HepG2 (cell line): ENCODE measurements at regions not wholly inside any gene's neighbourhood (a gene's known extent, or its start where the extent isn't known, plus 50 kb on each side); places are given as distances from the start of the nearest gene placed in this dataset.

Source experiments
- ATAC-seq: fragments of 200-7000 bp; cut with Tn5 transposase; 3 replicates; pipeline ENCODE4 v1.9.1; 2020; ENCODE audit warnings: mild to moderate bottlenecking, moderate library complexity
- BruUV-seq: library from RNA; stranded (reverse); fragments of 400-500 nt; replicated peaks from 2 replicates; lab custom pipeline; 2021; lab: Mats Ljungman, UMichigan
- CTCF ChIA-PET: fragments of 300-600 bp; formaldehyde crosslinking; extraction: SDS; loops from one replicate; lab custom pipeline; 2021; ENCODE audit warnings: low total read pairs, inconsistent platforms, low intra/inter-chr PET ratio; lab: Yijun Ruan, JAX
- POLR2A ChIA-PET: fragments of 350-600 bp; sonication (Branson Sonifier 250); formaldehyde crosslinking; loops from one replicate; lab custom pipeline; 2020; ENCODE audit warnings: antibody characterized with exemption, inconsistent platforms; lab: Yijun Ruan, JAX
- DNase-seq: peaks from one replicate; pipeline ENCODE4 v3.0.0-alpha.2; 2015; ENCODE audit warnings: low spot score
- FAIRE-seq: peaks from 3 replicates; lab custom pipeline; 2011; peaks lifted over from hg19 to GRCh38; lab: Jason Lieb, UNC
- H2AFZ ChIP-seq: one replicate; pipeline ENCODE4 v1.6.1; 2011; ENCODE audit warnings: low read length, inconsistent platforms
- H3K27ac ChIP-seq: fragments of 300-600 bp; 3 replicates; pipeline ENCODE4 v1.8.0; 2011; ENCODE audit warnings: mixed run types, mild to moderate bottlenecking, mixed read lengths, low read length, inconsistent platforms; ENCODE audit not compliant: insufficient read depth; ENCODE audit errors: extremely low read length
- H3K27me3 ChIP-seq, 2 experiments: fragments of 200-600 bp in 1 of 2; 2 replicates in 1 of 2; 3 replicates in 1 of 2; pipeline versions ENCODE4 v1.6.0 to v1.8.0; 2011; ENCODE audit warnings: low read length in 2 of 2, mild to moderate bottlenecking in 2 of 2, moderate library complexity in 2 of 2, inconsistent platforms in 1 of 2; ENCODE audit not compliant: insufficient read depth in 2 of 2, control insufficient read depth in 1 of 2
- H3K36me3 ChIP-seq, 2 experiments: fragments of 200-600 bp in 1 of 2; replicated peaks in 1 of 2; 2 replicates in 1 of 2; 3 replicates in 1 of 2; pipeline versions ENCODE4 v1.5.1 to v1.8.0; 2011; ENCODE audit warnings: low read length in 2 of 2, inconsistent platforms in 1 of 2; ENCODE audit not compliant: insufficient read depth in 2 of 2, control insufficient read depth in 1 of 2
- H3K4me1 ChIP-seq: 2 replicates; pipeline ENCODE4 v1.5.1; 2012; ENCODE audit warnings: low read length, inconsistent platforms; ENCODE audit not compliant: insufficient read depth
- H3K4me2 ChIP-seq: 2 replicates; pipeline ENCODE4 v1.6.0; 2011; ENCODE audit warnings: low read depth, low read length, inconsistent platforms
- H3K4me3 ChIP-seq, 3 experiments: fragments of 200-600 bp in 1 of 3; sonication (generic), shearing (Covaris generic) in 1 of 3; replicated peaks in 1 of 3; 2 replicates each; pipeline ENCODE4 v1.5.1; 2011 to 2016; ENCODE audit warnings: low read length in 3 of 3, inconsistent platforms in 2 of 3, low read depth in 2 of 3, mild to moderate bottlenecking in 2 of 3, control low read depth in 1 of 3, mixed read lengths in 1 of 3; ENCODE audit not compliant: insufficient read depth in 1 of 3
- H3K79me2 ChIP-seq: one replicate; pipeline ENCODE4 v1.6.1; 2011; ENCODE audit warnings: low read length, inconsistent platforms; ENCODE audit not compliant: insufficient read depth
- H3K9ac ChIP-seq: 2 replicates; pipeline ENCODE4 v1.6.0; 2011; ENCODE audit warnings: mild to moderate bottlenecking, low read depth, low read length, inconsistent platforms; ENCODE audit not compliant: insufficient read depth
- H3K9me3 ChIP-seq: 2 replicates; pipeline ENCODE4 v1.5.1; 2012; ENCODE audit warnings: mild to moderate bottlenecking, low read length
- H4K20me1 ChIP-seq: 2 replicates; pipeline ENCODE4 v1.6.0; 2011; ENCODE audit warnings: inconsistent platforms, mild to moderate bottlenecking, low read length, moderate library complexity; ENCODE audit not compliant: insufficient read depth
- GATAD2A ChIP-seq: IDR thresholded peaks from 2 replicates; pipeline ENCODE4 v1.6.1; 2016
- GPN1 ChIP-seq: sonication (generic); formaldehyde crosslinking; IDR thresholded peaks from 2 replicates; pipeline ENCODE4 v1.5.1; 2020; ENCODE audit warnings: missing genetic modification reagents, borderline replicate concordance
- IRF2 ChIP-seq: IDR thresholded peaks from 2 replicates; pipeline ENCODE4 v1.6.1; 2018; ENCODE audit warnings: missing genetic modification reagents, missing compliant biosample characterization
- KAT8 ChIP-seq: IDR thresholded peaks from 2 replicates; pipeline ENCODE4 v1.6.1; 2016; ENCODE audit warnings: missing genetic modification reagents, missing compliant biosample characterization
- KDM1A ChIP-seq: IDR thresholded peaks from 2 replicates; pipeline ENCODE4 v1.6.1; 2016; ENCODE audit warnings: missing compliant biosample characterization
- KLF16 ChIP-seq, 2 experiments: sonication (generic) in 1 of 2; formaldehyde crosslinking in 1 of 2; IDR thresholded peaks; 2 replicates each; pipeline versions ENCODE4 v1.6.1 to v1.8.0; 2016 to 2023; ENCODE audit warnings: missing genetic modification reagents in 2 of 2, missing compliant biosample characterization in 1 of 2
- MBD4 ChIP-seq: IDR thresholded peaks from 2 replicates; pipeline ENCODE4 v1.6.1; 2012; ENCODE audit warnings: low read length, inconsistent platforms, borderline replicate concordance
- NFATC3 ChIP-seq: sonication (generic); formaldehyde crosslinking; IDR thresholded peaks from 2 replicates; pipeline ENCODE4 v1.5.1; 2020; ENCODE audit warnings: mild to moderate bottlenecking, missing genetic modification reagents
- POGZ ChIP-seq: sonication (generic); formaldehyde crosslinking; IDR thresholded peaks from 2 replicates; pipeline ENCODE4 v1.4.0; 2020; ENCODE audit warnings: mild to moderate bottlenecking, missing genetic modification reagents
- SKI ChIP-seq: fragments of 450-650 bp; IDR thresholded peaks from one replicate; pipeline ENCODE4 v1.6.1; 2018; ENCODE audit warnings: mild to moderate bottlenecking; ENCODE audit not compliant: partially characterized antibody
- TAF15 ChIP-seq: fragments of 200-400 bp; formaldehyde crosslinking; IDR thresholded peaks from one replicate; pipeline ENCODE4 v1.6.1; 2018; ENCODE audit warnings: mild to moderate bottlenecking, low read depth, low read length; ENCODE audit not compliant: poor library complexity, severe bottlenecking
- THAP11 ChIP-seq: IDR thresholded peaks from 2 replicates; pipeline ENCODE4 v1.6.1; 2016; ENCODE audit warnings: missing biosample characterization, missing genetic modification reagents
- ZBTB7A ChIP-seq: sonication (generic); formaldehyde crosslinking; IDR thresholded peaks from 2 replicates; pipeline ENCODE4 v1.8.0; 2022; ENCODE audit warnings: mild to moderate bottlenecking, missing genetic modification reagents
- ZNF136 ChIP-seq: sonication (generic); formaldehyde crosslinking; IDR thresholded peaks from 2 replicates; pipeline ENCODE4 v1.8.1; 2022; ENCODE audit warnings: low read depth, mild to moderate bottlenecking, moderate library complexity, missing genetic modification reagents
- ZNF20 ChIP-seq: sonication (generic); formaldehyde crosslinking; IDR thresholded peaks from 2 replicates; pipeline ENCODE4 v1.4.0; 2020; ENCODE audit warnings: mild to moderate bottlenecking, moderate library complexity, missing genetic modification reagents
- ZNF562 ChIP-seq: sonication (generic); formaldehyde crosslinking; IDR thresholded peaks from 2 replicates; pipeline ENCODE4 v1.8.0; 2022; ENCODE audit warnings: missing genetic modification reagents, borderline replicate concordance
- ZNF75D ChIP-seq: sonication (generic); formaldehyde crosslinking; IDR thresholded peaks from 2 replicates; pipeline ENCODE4 v1.8.1; 2023; ENCODE audit warnings: missing genetic modification reagents, mild to moderate bottlenecking, borderline replicate concordance
- ZNF776 ChIP-seq: sonication (generic); formaldehyde crosslinking; IDR thresholded peaks from 2 replicates; pipeline ENCODE4 v1.4.0; 2020; ENCODE audit warnings: mild to moderate bottlenecking, missing genetic modification reagents
- WGBS: methylation state at CpG from one replicate; pipeline ENCODE4 v1.1.6; 2017; ENCODE audit warnings: low lambda C conversion rate; 5-methylcytosine and 5-hydroxymethylcytosine counted together
- in situ Hi-C: cut with HindIII; loops from 2 replicates; pipeline ENCODE4 v1.10.0; 2017; ENCODE audit warnings: low pct_unique_long_range_greater_than_20kb; ENCODE audit not compliant: extremely low pct_ligation_motif_present
- intact Hi-C: fragments of 100-400 bp; cut with micrococcal nuclease; formaldehyde crosslinking; loops from one replicate; pipeline ENCODE4 v1.10.0; 2022; ENCODE audit not compliant: unreplicated experiment
- TF ChIP-seq, protein P1 (sequence below): IDR thresholded peaks from 2 replicates; pipeline ENCODE4 v1.6.1; 2016
- TF ChIP-seq, protein P2 (sequence below): sonication (generic); formaldehyde crosslinking; IDR thresholded peaks from 2 replicates; pipeline ENCODE4 v1.4.0; 2020; ENCODE audit warnings: missing genetic modification reagents, borderline replicate concordance

DNA sequence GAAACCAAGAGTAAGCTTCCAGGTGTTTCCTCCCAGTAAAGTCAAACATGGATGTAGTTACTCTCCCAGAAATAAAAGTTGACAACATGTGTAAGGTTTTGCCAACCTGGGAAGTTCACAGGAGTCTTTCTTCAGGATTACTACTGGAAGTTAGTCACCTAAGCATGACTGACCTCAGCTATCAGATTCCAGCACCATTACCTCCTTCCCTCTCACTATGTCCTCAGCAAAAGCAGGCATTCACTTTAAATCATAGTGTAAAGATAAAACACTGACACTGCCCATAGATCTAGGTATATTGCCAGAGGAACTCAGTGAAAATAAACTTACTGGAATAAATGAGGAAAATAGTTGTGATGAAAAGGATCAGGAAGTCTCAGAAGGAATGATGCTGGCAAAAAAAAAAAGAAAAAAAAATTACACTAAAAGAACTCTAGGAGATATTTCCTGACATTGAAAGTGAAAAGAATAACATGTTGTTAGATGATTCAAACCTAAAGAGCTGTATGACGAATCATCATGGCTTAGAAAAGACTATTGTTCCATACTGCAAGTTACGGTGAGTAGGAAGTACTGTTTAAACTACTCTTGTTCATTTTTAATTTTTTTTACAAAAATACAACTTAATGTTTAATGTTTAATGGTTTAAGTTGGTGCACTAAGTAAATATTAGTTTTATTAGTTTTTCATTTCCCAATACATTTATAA lies 484.5 kb upstream of the ZNF804A start:
- Histone ChIP-seq H3K9ac (no peak overlapping the region), H3K27ac (no peak overlapping the region), H3K27me3 (no peaks in the 10 kb centered on the region)
- POLR2A ChIA-PET = no interaction called here
- 3% methylated on average over 2 of the region's 2 CpGs for WGBS
- intact Hi-C loops = no loop called here
- no peak for TF ChIP-seq ZNF20 (CRISPR knock-in tag)
- TF ChIP-seq, protein P1, sequence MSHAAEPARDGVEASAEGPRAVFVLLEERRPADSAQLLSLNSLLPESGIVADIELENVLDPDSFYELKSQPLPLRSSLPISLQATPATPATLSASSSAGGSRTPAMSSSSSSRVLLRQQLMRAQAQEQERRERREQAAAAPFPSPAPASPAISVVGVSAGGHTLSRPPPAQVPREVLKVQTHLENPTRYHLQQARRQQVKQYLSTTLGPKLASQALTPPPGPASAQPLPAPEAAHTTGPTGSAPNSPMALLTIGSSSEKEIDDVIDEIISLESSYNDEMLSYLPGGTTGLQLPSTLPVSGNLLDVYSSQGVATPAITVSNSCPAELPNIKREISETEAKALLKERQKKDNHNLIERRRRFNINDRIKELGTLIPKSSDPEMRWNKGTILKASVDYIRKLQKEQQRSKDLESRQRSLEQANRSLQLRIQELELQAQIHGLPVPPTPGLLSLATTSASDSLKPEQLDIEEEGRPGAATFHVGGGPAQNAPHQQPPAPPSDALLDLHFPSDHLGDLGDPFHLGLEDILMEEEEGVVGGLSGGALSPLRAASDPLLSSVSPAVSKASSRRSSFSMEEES (CRISPR knock-in tag) = no peak
- TF ChIP-seq SKI = no peak
- no peak for TF ChIP-seq THAP11 (CRISPR knock-in tag)
- TF ChIP-seq MBD4 = no peak
- no peak for TF ChIP-seq ZNF776 (CRISPR knock-in tag)
- no peak for TF ChIP-seq GPN1 (CRISPR knock-in tag)
- TF ChIP-seq NFATC3 (CRISPR knock-in tag) = no peak
- TF ChIP-seq KDM1A (CRISPR knock-in tag) = no peak
- no peak for TF ChIP-seq POGZ (CRISPR knock-in tag)
- no peak for TF ChIP-seq GATAD2A (CRISPR knock-in tag)
- TF ChIP-seq ZNF75D (CRISPR knock-in tag) = no peak
- no peak for TF ChIP-seq ZNF562 (CRISPR knock-in tag)
- TF ChIP-seq ZBTB7A (CRISPR knock-in tag) = no peak
- no peak for TF ChIP-seq KAT8 (CRISPR knock-in tag)
- no peak for TF ChIP-seq ZNF136 (CRISPR knock-in tag)
- no peak for TF ChIP-seq IRF2 (CRISPR knock-in tag)
- TF ChIP-seq, protein P2, sequence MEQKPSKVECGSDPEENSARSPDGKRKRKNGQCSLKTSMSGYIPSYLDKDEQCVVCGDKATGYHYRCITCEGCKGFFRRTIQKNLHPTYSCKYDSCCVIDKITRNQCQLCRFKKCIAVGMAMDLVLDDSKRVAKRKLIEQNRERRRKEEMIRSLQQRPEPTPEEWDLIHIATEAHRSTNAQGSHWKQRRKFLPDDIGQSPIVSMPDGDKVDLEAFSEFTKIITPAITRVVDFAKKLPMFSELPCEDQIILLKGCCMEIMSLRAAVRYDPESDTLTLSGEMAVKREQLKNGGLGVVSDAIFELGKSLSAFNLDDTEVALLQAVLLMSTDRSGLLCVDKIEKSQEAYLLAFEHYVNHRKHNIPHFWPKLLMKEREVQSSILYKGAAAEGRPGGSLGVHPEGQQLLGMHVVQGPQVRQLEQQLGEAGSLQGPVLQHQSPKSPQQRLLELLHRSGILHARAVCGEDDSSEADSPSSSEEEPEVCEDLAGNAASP (CRISPR knock-in tag) = no peak
- TF ChIP-seq KLF16 (CRISPR knock-in tag; IDR thresholded peaks at IDR 0.05) = no peak
- TF ChIP-seq TAF15 = no peak
- TF ChIP-seq, all 625 proteins: peak for 0
- Histone ChIP-seq H3K4me2 (no peak overlapping the region), H3K79me2 (no peaks in the 10 kb centered on the region), H4K20me1 (no peaks in the 10 kb centered on the region), H2AFZ (no peak overlapping the region), H3K9me3 (no peaks in the 10 kb centered on the region), H3K4me3 (no peak overlapping the region), H3K4me1 (no peaks in the 10 kb centered on the region), H3K36me3 (no peaks in the 10 kb centered on the region)
- DNase-seq (no peak), FAIRE-seq (no peak), ATAC-seq (no peak)
- no TSS peak for BruUV-seq
- CTCF ChIA-PET = no interaction called here
- in situ Hi-C loops = no loop called here
